ENCODE measurements at regions not wholly inside any gene's neighbourhood (a gene's known extent, or its start where the extent isn't known, plus 50 kb on each side); places are given as distances from the start of the nearest gene placed in this dataset.
"Not testable (repeated sequence)": the region's sequence is repeated elsewhere in the genome, so short reads cannot be mapped to it uniquely, and the experiment has no call there.

DNA sequence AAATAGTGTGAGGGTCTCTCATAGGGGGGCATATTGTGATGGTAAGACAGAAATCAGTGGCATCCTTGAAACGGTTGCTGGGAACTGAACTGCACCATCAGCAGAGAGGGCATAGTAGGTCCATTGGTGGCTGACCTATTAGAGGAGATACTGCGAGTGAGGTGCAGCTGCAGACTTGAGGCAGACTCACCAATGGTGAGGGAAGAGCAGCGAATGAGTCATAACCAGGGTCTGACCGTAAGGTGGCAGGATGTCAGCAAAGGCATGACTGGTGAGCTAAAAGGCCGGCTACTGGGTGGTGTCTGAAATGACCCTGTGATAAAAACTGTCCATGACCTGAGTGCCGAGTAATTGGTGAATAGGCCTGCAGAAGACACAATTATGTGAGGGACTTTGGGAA is 86.7 kb downstream of the TNFRSF13B start:
- not testable (repeated sequence) for TF ChIP-seq POLR2AphosphoS5 (IDR thresholded peaks at IDR 0.05; ENCODE audit: insufficient read depth, low read depth, low read length); CTCF (IDR thresholded peaks at IDR 0.05; ENCODE audit: extremely low read depth in 1 of 2, insufficient read depth in 1 of 2, low read depth in 1 of 2, low read length in 2 of 2); POLR2A (IDR thresholded peaks at IDR 0.05; ENCODE audit: low read depth, low read length); GATA2 (IDR thresholded peaks at IDR 0.05; ENCODE audit: insufficient read depth, insufficient read length, low read depth, low read length); MYC (IDR thresholded peaks at IDR 0.05; ENCODE audit: low read depth, low read length)
- TF ChIP-seq, protein P1, sequence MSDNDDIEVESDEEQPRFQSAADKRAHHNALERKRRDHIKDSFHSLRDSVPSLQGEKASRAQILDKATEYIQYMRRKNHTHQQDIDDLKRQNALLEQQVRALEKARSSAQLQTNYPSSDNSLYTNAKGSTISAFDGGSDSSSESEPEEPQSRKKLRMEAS (IDR thresholded peaks at IDR 0.05; ENCODE audit: insufficient read depth, insufficient read length): not testable (repeated sequence)

All from endothelial cell of umbilical vein (primary cell).